ENCODE measurements at regions not wholly inside any gene's neighbourhood (a gene's known extent, or its start where the extent isn't known, plus 50 kb on each side); places are given as distances from the start of the nearest gene placed in this dataset.
"Not testable (repeated sequence)": the region's sequence is repeated elsewhere in the genome, so short reads cannot be mapped to it uniquely, and the experiment has no call there.

DNA sequence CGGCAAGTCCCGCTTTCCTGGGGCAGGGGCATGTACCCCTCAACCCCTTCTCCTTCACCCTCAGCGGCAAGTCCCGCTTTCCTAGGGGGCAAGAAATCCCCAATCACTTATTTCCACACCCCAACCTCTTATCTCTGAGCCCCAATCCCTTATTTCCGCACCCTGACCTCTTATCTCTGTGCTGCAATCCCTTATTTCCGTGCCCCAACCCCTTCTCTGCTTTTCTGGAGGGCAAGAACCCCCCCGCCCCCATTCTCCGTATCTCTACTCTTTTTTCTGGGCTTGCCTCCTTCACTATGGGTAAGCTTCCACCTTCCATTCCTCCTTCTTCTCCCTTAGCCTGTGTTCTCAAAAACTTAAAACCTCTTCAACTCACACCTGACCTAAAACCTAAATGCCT, 156.9 kb upstream of the CNOT2 start:
- TF ChIP-seq CTCF (IDR thresholded peaks at IDR 0.05 in 8 of 11, conservative IDR thresholded peaks at IDR 0.05 in 3 of 11); POLR2A (IDR thresholded peaks at IDR 0.05): not testable (repeated sequence)

Data from spleen (tissue), 7 donors.